ENCODE measurements at regions not wholly inside any gene's neighbourhood (a gene's known extent, or its start where the extent isn't known, plus 50 kb on each side); places are given as distances from the start of the nearest gene placed in this dataset.
"Not testable (repeated sequence)": the region's sequence is repeated elsewhere in the genome, so short reads cannot be mapped to it uniquely, and the experiment has no call there.

DNA sequence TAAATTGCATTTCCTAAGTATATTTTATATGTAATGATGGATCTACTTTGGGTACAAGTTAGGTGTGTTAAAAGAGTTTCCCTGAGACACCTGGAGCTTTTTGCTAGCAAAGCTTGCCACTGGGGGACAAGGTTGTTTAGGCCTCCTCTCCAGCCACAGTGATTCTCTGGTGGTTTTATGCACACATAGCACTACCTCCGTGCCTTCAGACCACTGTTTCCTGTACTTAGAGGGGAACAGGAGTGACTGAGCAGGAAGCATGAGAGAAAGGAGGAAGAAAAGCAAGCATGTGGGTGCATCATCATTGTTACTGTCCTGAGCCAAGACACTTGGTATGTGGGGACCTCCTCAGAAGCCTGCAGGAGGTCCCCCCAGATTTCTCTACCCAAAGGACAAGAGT, 272.1 kb downstream of the RASEF start:
- no peak for DNase-seq (ENCODE audit: low spot score)

DNA sequence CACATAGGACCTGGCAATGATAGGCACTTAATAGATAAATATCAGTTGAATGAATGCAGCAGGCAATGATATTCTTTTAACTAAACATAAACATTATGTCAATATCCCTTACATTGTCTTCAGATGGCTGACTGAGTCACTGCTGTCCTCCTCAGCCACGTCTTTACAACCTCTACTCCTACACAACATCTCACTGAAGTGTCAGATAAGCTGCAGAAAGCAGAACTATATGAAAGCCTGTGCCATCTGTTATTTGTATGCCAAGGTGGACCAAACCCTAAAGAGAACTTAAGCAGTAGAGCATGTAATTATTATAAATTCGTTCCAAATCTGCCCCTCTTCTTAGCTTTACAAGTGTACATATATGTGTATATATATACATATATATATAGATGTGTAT, 271.2 kb downstream of the RASEF start:
- no peak for DNase-seq (ENCODE audit: low spot score)

DNA sequence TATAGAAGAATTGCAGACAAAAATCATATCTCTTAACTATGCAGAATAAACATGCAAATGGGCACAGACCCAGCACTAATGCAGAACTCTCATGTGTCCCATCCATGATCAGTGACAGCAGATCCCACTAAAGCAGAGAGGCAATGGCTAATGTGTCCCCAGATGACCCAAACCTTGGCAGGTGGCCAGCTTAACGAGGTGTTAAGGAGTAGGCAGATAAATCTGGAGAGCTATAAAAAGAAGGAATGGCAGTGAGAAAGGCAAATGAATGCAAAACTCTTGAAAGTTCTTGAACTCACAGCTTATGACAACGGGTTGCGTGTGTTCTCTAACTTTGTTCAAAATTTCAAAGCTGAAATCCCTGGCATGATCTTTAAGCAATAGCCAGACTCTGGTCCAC, 265.4 kb downstream of the RASEF start:
- DNase-seq (ENCODE audit: low spot score) = no peak

DNA sequence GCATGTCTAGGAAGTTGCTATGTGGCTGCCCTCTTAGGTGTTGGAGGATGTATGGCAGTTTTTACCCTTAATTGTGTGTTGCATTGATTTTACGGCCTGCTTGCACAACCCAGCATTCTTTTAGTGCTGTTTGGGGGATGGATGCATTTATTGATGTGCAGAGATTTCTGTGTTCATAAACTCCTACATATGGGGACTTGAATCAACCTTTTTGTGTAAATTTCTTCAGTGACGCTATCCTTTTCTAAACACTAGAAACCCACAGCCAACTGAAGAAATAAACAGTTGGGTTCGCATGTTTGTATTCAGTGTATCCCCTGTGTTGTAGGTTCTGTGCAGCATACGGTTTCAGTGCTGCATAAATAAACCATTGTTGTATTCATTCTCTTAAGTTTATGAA, 263.7 kb downstream of the RASEF start:
- no peak for DNase-seq (ENCODE audit: low spot score)

DNA sequence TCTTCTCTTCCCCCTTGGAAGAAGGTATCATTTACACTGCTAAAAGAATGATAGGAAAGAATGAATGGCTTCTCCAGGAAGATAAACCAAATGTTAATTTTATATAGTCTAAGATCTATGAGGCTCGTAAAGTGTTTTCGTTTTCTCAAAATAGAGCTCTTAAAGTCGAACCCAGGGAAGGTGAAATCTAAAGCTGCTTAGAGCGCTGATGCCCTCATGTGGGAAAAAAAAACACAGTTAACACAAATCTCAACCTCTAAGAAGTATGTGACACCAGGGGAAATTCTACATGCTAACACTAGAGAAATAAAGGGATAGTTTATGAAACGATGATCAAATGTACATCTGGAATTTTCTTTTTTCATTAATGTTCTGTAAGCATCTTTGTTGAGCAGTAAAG, 257.9 kb downstream of the RASEF start:
- DNase-seq (ENCODE audit: low spot score) = no peak

DNA sequence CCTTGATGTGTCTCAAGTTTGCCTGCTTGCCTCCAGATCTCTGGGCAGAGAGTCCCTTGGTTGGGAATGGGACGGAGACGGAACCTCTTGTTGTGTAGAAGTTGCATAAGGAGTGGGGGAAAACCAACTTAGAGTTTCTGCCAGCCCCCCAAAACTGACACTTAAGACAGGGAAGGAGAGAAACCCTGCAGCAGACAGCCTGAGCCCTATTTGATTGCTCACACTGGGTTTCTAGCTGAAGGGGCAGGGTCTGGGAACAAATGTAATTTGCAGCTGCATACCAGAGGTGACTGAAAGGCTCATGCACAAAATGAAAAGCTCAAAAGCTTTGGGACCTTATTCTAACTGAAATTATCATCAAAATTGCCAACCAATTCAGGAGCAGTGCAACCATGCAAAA, 254.5 kb downstream of the RASEF start:
- no peak for DNase-seq (ENCODE audit: low spot score)

DNA sequence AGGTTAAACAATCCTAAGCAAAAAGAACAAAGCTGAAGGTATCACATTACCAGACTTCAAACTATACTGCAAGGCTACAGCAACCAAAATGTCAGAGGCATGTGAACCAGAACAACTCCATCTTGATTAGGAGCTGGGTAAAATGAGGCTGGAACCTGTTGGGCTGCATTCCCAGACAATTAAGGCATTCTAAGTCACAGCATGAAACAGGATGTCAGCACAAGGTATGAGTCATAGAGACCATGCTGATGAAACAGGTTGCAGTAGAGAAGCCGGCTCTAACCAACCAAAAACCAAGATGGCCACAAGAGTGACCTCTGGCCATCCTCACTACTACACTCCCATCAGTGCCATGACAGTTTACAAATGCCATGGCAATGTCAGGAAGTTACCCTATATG, 252.0 kb downstream of the RASEF start:
- no peak for DNase-seq (ENCODE audit: low spot score)

DNA sequence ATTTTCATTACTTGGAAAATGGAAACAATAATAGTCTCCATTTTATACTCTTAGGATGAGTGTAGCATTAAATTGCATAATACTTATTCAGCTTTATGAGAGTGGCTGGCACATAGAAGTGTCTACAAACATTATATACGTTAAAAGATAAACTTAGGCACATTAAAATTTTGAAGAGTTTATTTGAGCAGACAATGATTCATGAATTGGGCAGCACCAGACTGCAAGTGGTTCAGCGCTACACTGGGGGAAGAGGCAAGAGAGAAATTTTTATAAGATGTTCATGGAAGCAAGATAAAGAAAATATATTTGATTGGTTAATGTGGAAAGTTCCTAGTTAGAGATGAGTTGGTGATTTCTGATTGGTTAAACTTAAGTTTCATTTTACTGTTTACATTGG, 243.7 kb downstream of the RASEF start:
- DNase-seq (ENCODE audit: low spot score) = no peak

DNA sequence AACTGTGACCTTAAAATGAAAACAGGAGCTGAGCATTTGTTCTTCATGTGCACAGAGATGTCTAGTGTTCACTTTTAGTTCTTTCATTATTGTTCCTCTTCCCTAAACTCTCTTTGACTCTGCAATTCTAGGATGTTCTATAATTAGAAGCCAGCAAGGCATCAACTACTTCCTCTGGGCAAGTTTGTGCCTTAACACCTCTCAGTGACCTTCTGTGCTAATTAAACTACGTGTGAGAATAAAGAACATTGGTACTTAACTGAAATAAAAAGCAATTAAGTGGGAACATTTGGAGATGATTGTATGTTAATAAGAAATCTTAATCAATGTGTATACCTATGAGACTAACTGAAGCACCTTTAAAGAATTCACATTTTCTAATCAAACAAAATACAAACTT, 242.8 kb downstream of the RASEF start:
- no peak for DNase-seq (ENCODE audit: low spot score)

DNA sequence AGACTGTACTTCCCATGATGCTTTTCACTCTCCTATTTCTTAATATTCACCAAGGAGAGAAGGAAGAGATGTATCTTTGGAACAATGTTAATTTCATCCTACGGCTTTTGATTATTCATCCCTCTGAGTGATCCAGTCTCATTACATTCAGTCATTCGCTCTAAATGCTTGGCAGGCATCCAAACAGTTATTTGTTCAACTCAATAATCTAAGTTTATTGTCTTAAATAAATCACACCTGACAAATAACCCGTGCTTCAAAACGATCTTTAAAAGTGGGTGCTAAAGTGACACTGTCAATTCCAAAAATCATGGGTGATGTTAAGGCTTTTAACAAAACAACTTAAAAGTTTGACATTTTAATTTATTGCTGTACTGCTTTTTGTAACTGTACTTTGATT, 233.1 kb downstream of the RASEF start:
- DNase-seq (ENCODE audit: low spot score) = no peak

DNA sequence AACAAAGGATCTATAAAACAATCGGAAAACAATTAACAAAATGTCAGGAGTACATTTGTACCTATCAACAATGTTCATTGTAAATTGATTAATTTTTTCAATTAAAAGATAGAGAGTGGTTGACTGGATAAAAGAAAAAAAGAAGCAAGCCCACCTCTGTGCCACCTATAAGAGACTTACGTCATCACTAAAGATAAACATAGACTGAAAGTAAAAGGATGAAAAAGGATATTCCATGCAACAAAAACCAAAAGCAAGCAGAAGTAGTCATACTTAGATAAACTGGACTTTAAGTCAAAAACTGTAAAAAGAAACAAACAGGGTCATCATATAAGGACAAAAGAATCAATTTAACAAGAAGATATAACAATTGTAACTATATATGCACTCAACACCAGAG, 197.4 kb downstream of the RASEF start:
- no peak for DNase-seq (ENCODE audit: low spot score)

DNA sequence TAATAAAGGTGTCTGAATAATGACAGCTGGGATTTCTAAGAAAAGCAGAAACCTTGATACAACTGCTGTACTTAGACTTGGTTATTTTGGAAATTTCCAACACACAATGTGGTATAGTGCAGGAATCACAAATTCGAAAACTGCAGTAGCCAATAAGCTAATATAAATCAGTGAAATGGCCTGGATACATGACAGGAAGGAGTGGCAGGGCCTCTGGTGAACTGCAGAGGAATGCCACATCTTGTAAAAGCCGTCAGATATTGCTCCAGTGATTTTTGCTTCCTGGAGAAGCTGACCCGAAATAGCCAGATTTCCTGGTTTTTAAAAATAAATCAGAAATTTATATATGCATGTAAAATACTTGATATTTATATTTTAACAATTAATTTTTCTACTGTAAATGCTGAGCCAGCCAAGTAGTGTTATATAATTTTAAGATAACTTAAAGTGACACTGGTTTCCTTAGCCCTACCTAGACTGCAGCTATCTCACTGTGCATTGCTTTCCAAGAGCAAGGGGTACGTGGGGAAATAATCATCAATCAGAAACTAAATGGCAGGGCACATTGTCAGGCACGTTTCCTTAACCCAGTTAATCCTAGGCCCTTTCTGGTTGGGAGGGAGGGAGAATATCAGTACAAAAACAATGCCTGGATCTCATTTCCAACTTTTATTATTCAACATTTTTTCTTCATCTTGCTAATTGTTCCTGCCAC, 182.4 kb downstream of the RASEF start:
- no peak for DNase-seq (ENCODE audit: low spot score)

DNA sequence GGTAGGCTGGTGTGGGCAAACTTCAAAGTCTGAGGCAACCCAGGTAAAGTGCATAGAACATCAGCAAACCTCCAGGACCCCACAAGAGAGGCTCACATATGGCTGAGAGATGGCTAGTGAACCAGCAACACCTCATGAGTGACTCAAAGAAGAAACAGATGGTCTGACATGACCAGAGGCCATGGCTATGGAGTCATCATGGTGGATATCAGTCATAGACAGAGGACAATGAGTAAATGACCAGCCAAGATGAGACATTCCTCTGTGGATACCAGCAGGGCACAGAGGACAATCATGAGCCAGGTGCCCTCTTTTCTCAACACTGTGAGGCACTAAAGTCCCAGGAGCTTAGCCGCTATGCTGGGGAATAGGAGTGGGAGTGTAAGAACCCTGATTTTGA, 180.8 kb downstream of the RASEF start:
- DNase-seq (ENCODE audit: low spot score) = no peak

DNA sequence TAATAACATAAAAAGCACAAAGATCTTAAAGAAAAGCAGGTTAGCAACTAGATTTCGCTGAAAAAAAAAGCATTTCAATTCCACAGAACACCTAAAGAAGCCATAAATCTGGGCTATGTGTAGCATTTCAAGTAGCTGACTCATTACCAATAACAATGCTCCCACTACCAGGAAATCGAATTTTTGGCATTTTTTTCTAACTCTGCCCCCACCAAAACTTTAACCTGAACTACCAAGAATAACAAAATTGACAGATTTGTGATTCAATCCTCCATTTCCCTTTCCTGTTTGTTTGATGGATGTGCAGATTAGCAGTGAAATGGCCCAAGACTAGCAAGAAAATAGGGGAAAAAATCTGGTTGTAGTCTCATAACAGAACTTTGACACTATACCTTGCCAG, 180.2 kb downstream of the RASEF start:
- DNase-seq (ENCODE audit: low spot score) = no peak

DNA sequence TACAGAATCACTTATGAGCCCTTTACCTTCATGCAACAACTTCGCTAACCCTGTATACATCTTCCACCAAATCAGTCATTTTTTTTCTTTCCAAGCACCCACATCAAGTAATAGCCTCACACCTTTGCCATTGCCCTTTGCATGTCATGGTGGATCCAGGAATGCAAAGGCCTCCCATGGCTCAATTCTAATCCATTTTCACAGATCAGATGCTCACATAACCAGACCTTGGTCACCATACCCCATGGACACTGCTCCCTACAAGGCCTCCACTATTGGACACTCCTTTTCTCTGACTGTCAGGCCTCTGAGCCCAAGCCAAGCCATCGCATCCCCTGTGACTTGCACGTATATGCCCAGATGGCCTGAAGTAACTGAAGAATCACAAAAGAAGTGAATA, 179.5 kb downstream of the RASEF start:
- DNase-seq (ENCODE audit: low spot score) = no peak

DNA sequence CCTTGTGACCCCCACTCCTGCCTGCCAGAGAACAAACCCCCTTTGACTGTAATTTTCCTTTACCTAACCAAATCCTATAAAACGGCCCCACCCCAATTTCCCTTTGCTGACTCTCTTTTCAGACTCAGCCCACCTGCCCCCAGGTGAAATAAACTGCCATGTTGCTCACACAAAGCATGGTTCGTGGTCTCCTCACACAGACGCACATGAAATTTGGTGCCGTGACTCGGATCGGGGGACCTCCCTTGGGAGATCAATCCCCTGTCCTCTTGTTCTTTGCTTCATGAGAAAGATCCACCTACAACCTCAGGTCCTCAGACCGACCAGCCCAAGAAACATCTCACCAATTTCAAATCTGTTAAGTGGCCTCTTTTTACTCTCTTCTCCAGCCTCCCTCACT, 179.0 kb downstream of the RASEF start:
- not testable (repeated sequence) for DNase-seq (ENCODE audit: low spot score)

DNA sequence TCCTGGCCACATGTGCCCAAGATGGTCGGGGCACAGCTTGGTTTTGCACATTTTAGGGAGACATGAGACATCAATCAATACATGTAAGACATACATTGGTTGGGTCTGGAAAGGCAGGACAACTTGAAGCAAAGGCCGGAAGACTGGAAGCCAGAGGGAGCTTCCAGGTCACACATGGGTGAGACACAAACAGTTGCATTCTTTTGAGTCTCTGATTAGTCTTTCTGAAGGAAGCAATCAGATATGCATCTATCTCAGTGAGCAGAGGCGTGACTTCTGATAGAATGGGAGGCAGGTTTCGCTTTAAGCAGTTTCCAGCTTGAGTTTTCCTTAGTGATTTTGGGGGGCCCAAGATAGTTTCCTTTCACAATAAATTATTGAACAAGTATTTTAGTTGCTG, 172.5 kb downstream of the RASEF start:
- DNase-seq (ENCODE audit: low spot score) = no peak

DNA sequence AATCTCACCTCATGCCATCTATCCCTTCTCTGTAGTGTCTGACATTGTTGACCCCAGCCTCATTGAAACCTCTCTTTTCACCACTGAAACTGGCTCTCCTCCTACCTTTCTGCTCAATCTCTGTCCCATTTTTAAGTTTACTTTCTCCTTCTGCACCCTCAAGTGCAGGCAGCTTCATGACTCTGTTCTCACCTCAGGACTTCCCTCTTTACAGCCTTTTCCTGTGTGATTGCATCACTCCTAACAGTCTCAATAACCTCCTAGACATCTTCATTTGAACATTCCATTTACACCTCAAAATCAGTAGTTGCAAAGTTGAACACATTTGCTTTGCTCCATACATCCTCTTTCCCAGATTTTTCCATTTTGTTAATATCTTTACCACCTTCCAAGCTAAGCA, 172.1 kb downstream of the RASEF start:
- DNase-seq (ENCODE audit: low spot score) = no peak

DNA sequence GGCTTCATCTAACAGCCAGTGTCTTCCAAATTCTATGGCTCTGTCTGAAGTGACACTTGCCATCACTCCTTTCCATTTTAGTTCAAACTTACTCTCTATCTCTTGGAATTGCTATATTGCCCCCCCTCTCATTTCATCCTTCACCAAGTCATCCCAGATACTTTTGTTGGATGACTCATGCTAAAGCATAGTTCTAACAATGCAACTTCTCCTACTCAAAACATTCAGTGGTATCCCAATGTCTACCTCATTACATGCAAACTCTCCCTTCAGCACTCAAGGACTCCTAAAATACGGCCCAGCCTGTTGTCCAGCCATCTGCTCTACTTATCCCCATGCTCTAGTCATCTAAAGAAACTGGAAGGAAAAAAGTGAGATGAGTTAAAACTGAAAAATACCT, 171.6 kb downstream of the RASEF start:
- DNase-seq (ENCODE audit: low spot score) = no peak

DNA sequence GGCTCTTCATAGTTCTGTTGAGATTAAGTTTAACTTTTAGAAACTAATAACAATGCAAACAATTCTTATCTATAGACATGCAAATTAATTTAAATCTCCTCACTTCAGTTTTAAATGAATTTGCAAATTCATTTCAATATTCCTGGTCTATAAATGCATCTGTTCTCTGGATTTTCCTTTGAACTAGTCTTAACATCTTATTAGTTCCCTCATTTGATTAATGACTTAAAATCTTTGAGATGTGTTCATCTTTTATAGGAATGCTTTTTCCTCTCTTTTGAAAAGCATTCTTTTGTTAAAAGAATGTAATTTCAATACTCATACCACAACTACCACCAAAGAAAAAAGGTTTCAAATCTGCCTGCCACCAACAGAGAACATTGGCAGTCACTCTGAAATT, 169.4 kb downstream of the RASEF start:
- no peak for DNase-seq (ENCODE audit: low spot score)

DNA sequence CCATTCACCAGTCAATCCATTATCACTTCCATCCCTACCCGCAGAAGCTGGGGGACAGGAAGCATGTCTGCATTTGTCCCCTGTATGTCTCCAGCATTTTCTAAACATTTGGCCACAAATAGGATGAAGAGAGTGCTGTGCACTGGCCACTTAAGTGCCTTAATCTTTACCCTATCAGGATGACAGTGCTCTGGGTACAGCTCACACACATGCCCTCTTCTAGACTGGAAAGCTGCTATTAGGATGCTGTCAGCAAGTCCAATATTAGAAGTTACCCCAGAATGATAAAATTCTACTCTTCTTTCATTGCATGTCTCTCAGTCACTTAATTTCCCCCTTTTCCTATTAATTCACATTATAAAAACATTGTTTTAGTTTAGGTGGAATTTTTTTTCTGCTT, 168.4 kb downstream of the RASEF start:
- no peak for DNase-seq (ENCODE audit: low spot score)

DNA sequence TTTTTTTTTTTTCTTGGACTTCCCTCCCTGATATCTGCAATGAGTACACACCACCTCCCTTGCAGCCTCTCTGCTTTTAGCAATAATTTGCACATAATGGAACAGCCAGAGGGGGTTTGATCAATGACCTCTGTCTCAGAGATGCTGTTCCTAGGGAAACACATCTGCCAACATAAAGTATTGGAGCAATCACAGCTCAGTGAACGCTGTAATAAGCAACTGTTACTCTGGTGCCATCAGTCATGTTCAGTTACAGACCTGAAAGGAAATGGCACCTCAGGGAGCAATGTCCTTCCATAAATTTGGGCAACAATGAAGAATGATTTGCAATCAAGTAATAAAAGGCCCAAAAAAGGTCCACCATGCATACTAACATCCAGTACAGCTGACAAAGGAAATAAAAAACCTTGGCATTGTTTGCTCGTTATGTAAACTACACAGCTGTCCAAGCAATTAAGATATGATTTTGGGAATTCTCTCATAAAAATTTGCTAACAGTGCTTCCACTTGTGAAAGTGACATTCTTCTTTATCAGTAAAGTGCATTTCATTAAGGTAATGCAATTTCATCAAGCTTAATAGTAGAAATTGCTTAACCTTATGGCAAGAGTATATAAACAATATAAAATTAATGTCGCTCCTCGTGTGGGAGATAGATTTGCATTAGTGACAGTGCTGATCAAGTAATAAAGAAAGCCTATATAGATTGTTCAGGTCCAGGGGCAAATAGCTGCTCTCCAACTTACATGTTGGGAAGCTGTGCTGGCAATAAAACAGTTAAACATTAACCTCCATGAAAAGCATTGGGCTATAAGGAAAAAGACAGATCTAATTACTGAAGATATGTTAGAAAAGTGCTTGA, 167.8 kb downstream of the RASEF start:
- no peak for DNase-seq (ENCODE audit: low spot score)

DNA sequence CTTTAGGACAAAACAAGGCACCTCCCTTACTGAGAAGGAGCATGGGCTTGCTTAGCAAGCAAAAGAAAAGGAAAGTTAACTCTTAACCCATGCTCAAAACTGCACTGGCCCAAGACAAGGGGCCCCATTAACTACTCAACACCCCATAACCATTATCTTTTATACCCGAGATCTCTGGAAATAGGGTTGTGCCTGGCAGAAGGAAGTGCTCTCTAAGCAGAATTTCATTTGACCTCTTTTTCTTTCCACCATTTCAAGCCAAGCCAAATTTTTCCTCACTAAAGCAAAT, 167.2 kb downstream of the RASEF start:
- no peak for DNase-seq (ENCODE audit: low spot score)

DNA sequence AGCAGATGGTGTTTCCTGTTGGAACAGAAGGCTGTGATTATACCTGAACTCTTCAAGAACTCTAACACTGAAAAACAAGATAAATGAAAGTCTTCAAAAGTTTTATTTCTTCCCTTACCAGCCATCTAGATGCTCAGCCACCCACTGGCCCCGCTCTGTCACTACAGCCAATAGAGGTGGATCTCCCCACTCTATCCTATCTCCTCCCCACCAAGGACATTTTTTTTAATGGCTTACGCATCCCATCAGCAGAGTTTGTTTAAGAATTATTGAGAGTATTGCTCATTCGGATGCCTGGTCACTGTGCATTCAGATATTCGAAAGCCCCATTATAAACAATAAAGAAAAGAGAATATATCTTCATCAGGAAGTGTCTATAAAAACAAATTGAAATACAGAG, 159.4 kb downstream of the RASEF start:
- no peak for DNase-seq (ENCODE audit: low spot score)
